ENCODE measurements at regions not wholly inside any gene's neighbourhood (a gene's known extent, or its start where the extent isn't known, plus 50 kb on each side); places are given as distances from the start of the nearest gene placed in this dataset.
"Not testable (repeated sequence)": the region's sequence is repeated elsewhere in the genome, so short reads cannot be mapped to it uniquely, and the experiment has no call there.

DNA sequence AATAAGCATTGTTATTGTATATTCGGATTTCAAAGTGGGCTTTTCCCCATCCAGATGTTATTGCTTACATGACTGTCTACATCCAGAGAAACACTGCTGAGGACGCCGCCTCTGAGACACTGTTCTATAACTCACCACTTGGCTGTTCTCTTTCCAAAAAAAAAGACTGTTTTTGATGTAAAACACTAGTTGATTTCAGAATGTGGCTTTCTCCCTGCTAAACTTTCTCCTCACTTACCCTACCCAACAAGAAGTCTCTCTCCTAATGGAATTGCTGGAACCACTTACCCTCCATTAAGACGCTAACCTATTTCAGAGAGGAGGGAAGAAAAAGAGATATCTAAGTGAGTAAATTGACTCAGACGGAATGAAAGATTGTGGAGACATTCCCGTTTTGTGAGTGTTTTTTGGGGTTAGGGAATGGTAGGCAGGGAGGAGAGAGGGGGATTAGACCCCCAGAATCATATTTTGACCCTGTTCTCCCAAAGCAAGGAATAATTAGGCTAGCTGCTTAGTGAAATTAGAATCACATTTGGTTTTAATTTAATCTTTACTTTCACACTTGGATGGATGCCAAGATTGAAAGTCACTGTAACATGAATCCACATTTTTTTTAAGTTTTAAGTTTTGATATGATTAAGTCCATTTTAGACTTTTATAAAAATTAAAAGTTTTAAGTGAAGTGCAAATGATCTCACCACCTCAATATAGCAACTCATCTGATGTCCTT lies 174.9 kb downstream of the CHIC2 start:
- TF ChIP-seq, protein P1, sequence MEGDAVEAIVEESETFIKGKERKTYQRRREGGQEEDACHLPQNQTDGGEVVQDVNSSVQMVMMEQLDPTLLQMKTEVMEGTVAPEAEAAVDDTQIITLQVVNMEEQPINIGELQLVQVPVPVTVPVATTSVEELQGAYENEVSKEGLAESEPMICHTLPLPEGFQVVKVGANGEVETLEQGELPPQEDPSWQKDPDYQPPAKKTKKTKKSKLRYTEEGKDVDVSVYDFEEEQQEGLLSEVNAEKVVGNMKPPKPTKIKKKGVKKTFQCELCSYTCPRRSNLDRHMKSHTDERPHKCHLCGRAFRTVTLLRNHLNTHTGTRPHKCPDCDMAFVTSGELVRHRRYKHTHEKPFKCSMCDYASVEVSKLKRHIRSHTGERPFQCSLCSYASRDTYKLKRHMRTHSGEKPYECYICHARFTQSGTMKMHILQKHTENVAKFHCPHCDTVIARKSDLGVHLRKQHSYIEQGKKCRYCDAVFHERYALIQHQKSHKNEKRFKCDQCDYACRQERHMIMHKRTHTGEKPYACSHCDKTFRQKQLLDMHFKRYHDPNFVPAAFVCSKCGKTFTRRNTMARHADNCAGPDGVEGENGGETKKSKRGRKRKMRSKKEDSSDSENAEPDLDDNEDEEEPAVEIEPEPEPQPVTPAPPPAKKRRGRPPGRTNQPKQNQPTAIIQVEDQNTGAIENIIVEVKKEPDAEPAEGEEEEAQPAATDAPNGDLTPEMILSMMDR (conservative IDR thresholded peaks at IDR 0.05; ENCODE audit: low read depth, low read length), result no peak
- no peak for TF ChIP-seq EZH2 (IDR thresholded peaks at IDR 0.05; ENCODE audit: borderline replicate concordance, low read depth, low read length, poor library complexity, severe bottlenecking)
- Histone ChIP-seq H3K4me3 (ENCODE audit: low read depth, low read length, poor library complexity, severe bottlenecking) (no peak overlapping the region), H3K27me3 (replicated peaks; ENCODE audit: insufficient read depth, low read depth, low read length, poor library complexity) (no peaks in the 10 kb centered on the region), H3K36me3 (ENCODE audit: insufficient read depth, low read length, poor library complexity, severe bottlenecking) (no peaks in the 10 kb centered on the region), H3K27ac (ENCODE audit: low read depth, low read length, poor library complexity, severe bottlenecking) (no peak overlapping the region), H3K4me1 (ENCODE audit: insufficient read depth, low read length, poor library complexity, severe bottlenecking) (no peaks in the 10 kb centered on the region), H3K9me3 (ENCODE audit: low read depth, low read length, poor library complexity, severe bottlenecking) (no peaks in the 10 kb centered on the region)
- no TSS peak for BruUV-seq (replicated peaks)
- intact Hi-C loops (cut with micrococcal nuclease; ENCODE audit: unreplicated experiment), result no loop called here
- POLR2A ChIA-PET (ENCODE audit: low non-redundant PET), result no interaction called here
- DNase-seq (ENCODE audit: low spot score), result no peak
- CTCF ChIA-PET, result no interaction called here

- no peak overlapping the region for H3K27ac ChIP-seq (ENCODE audit: low read depth, low read length, poor library complexity, severe bottlenecking)
- DNase-seq (ENCODE audit: low spot score), result no peak
- ChIA-PET POLR2A (ENCODE audit: low non-redundant PET) (no interaction called here), CTCF (no interaction called here)
- TF ChIP-seq, protein P1 (conservative IDR thresholded peaks at IDR 0.05; ENCODE audit: low read depth, low read length), result no peak
- no peak for TF ChIP-seq EZH2 (IDR thresholded peaks at IDR 0.05; ENCODE audit: borderline replicate concordance, low read depth, low read length, poor library complexity, severe bottlenecking)
- no TSS peak for BruUV-seq (replicated peaks)
- H3K9me3 ChIP-seq (ENCODE audit: low read depth, low read length, poor library complexity, severe bottlenecking), result no peaks in the 10 kb centered on the region
- intact Hi-C loops (cut with micrococcal nuclease; ENCODE audit: unreplicated experiment), result no loop called here
- no peak overlapping the region for H3K4me3 ChIP-seq (ENCODE audit: low read depth, low read length, poor library complexity, severe bottlenecking)
- H3K4me1 ChIP-seq (ENCODE audit: insufficient read depth, low read length, poor library complexity, severe bottlenecking), result no peaks in the 10 kb centered on the region
- H3K36me3 ChIP-seq (ENCODE audit: insufficient read depth, low read length, poor library complexity, severe bottlenecking), result no peaks in the 10 kb centered on the region
- no peaks in the 10 kb centered on the region for H3K27me3 ChIP-seq (replicated peaks; ENCODE audit: insufficient read depth, low read depth, low read length, poor library complexity)
Observed at GRCh38 chr4:53886090-53886489, 178.3 kb downstream of the CHIC2 start.

DNA sequence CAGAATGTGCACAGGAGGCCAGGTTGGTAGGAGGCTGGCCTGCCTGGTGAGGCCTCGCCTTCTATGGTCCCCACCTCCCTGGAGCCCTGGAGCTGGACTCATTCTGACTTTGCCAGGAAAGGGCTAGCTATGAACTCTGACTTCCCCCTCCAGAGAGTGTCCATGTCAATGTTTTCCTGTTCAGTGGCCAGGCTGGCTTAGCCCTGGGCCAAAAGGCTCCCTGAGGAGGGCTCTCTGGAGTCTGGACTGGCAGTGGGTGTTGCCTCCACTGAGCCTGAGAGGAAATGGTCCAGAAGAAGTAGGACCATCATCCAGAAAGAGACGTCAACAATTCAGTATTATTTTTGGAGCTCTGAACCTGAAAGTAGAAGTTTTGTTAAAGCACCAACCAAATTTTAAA lies 178.7 kb downstream of the CHIC2 start:
- Histone ChIP-seq H3K27me3 (replicated peaks; ENCODE audit: insufficient read depth, low read depth, low read length, poor library complexity) (no peaks in the 10 kb centered on the region), H3K4me3 (ENCODE audit: low read depth, low read length, poor library complexity, severe bottlenecking) (no peak overlapping the region), H3K9me3 (ENCODE audit: low read depth, low read length, poor library complexity, severe bottlenecking) (no peaks in the 10 kb centered on the region), H3K36me3 (ENCODE audit: insufficient read depth, low read length, poor library complexity, severe bottlenecking) (no peaks in the 10 kb centered on the region), H3K27ac (ENCODE audit: low read depth, low read length, poor library complexity, severe bottlenecking) (no peak overlapping the region), H3K4me1 (ENCODE audit: insufficient read depth, low read length, poor library complexity, severe bottlenecking) (no peaks in the 10 kb centered on the region)
- DNase-seq (ENCODE audit: low spot score), result no peak
- intact Hi-C loops (cut with micrococcal nuclease; ENCODE audit: unreplicated experiment), result no loop called here
- POLR2A ChIA-PET (ENCODE audit: low non-redundant PET), result interaction anchor here (0.6 kb wide), 1 partner anchor 24 kb away, joined by 3 read pairs; no protein-coding TSS in a partner anchor
- TF ChIP-seq, protein P1 (conservative IDR thresholded peaks at IDR 0.05; ENCODE audit: low read depth, low read length), result no peak
- no peak for TF ChIP-seq EZH2 (IDR thresholded peaks at IDR 0.05; ENCODE audit: borderline replicate concordance, low read depth, low read length, poor library complexity, severe bottlenecking)
- no TSS peak for BruUV-seq (replicated peaks)
- CTCF ChIA-PET, result no interaction called here

DNA sequence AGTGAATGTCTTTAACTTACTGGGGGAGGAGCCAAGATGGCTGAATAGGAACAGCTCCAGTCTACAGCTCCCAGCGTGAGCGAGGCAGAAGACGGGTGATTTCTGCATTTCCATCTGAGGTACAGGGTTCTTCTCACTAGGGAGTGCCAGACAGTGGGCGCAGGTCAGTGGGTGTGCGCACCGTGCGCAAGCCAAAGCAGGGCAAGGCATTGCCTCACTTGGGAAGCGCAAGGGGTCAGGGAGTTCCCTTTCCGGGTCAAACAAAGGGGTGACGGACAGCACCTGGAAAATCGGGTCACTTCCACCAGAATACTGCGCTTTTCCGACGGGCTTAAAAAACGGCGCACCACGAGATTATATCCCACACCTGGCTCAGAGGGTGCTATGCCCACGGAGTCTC lies 187.3 kb downstream of the CHIC2 start:
- H3K27me3 ChIP-seq (replicated peaks; ENCODE audit: insufficient read depth, low read depth, low read length, poor library complexity); POLR2A ChIA-PET (ENCODE audit: low non-redundant PET); H3K4me1 ChIP-seq (ENCODE audit: insufficient read depth, low read length, poor library complexity, severe bottlenecking); H3K9me3 ChIP-seq (ENCODE audit: low read depth, low read length, poor library complexity, severe bottlenecking); H3K36me3 ChIP-seq (ENCODE audit: insufficient read depth, low read length, poor library complexity, severe bottlenecking); intact Hi-C loops (cut with micrococcal nuclease; ENCODE audit: unreplicated experiment); BruUV-seq (replicated peaks); DNase-seq (ENCODE audit: low spot score); H3K4me3 ChIP-seq (ENCODE audit: low read depth, low read length, poor library complexity, severe bottlenecking); H3K27ac ChIP-seq (ENCODE audit: low read depth, low read length, poor library complexity, severe bottlenecking); CTCF ChIA-PET: not testable (repeated sequence)
